Natural killer cell (primary cell): ENCODE measurements at regions not wholly inside any gene's neighbourhood (a gene's known extent, or its start where the extent isn't known, plus 50 kb on each side); places are given as distances from the start of the nearest gene placed in this dataset.
"Not testable (repeated sequence)": the region's sequence is repeated elsewhere in the genome, so short reads cannot be mapped to it uniquely, and the experiment has no call there.

Source experiments
- ATAC-seq, 3 donors: fragments of 150-1000 bp in 2 of 3; fragments of 200-7000 bp in 1 of 3; cut with Tn5 transposase; 1 replicate in 1 of 3; 2 replicates in 2 of 3; pipeline ENCODE4 v1.10.0; 2021; ENCODE audit warnings: mild to moderate bottlenecking in 2 of 3, moderate library complexity in 2 of 3
- DNase-seq, 2 donors: peaks; one replicate each; pipeline versions ENCODE4 v3.0.0 to v3.0.0-alpha.2; 2013 to 2021; ENCODE audit warnings: mixed read lengths in 1 of 2
- H3K27ac ChIP-seq: one replicate; pipeline ENCODE4 v1.5.1; 2013; ENCODE audit warnings: mild to moderate bottlenecking, low read length
- H3K27me3 ChIP-seq: one replicate; pipeline ENCODE4 v1.6.1; 2013; ENCODE audit warnings: low read length; ENCODE audit not compliant: control insufficient read depth, insufficient read depth
- H3K36me3 ChIP-seq: one replicate; pipeline ENCODE4 v1.6.1; 2013; ENCODE audit warnings: low read length; ENCODE audit not compliant: control insufficient read depth, insufficient read depth
- H3K4me1 ChIP-seq: one replicate; pipeline ENCODE4 v1.6.1; 2013; ENCODE audit warnings: low read length; ENCODE audit not compliant: control insufficient read depth, insufficient read depth
- H3K4me3 ChIP-seq: one replicate; pipeline ENCODE4 v1.5.1; 2013; ENCODE audit warnings: low read length
- H3K9me3 ChIP-seq: one replicate; pipeline ENCODE4 v1.6.1; 2013; ENCODE audit warnings: low read length; ENCODE audit not compliant: control insufficient read depth, insufficient read depth
- H3K27ac Mint-ChIP-seq, 2 donors: one replicate each; pipeline ENCODE4 v1.8.0; 2022; ENCODE audit warnings: mild to moderate bottlenecking in 2 of 2, mixed read lengths in 2 of 2, moderate library complexity in 1 of 2
- H3K27me3 Mint-ChIP-seq, 2 donors: one replicate each; pipeline ENCODE4 v1.8.0; 2022; ENCODE audit warnings: low read depth in 2 of 2, mixed read lengths in 2 of 2
- H3K36me3 Mint-ChIP-seq: one replicate; pipeline ENCODE4 v1.8.0; 2022; ENCODE audit warnings: mixed read lengths
- H3K4me1 Mint-ChIP-seq, 2 donors: one replicate each; pipeline ENCODE4 v1.8.0; 2022; ENCODE audit warnings: mixed read lengths in 2 of 2
- H3K4me3 Mint-ChIP-seq: one replicate; pipeline ENCODE4 v1.8.0; 2022; ENCODE audit warnings: mild to moderate bottlenecking, moderate library complexity, mixed read lengths
- H3K9me3 Mint-ChIP-seq, 2 donors: one replicate each; pipeline ENCODE4 v1.8.0; 2022; ENCODE audit warnings: mixed read lengths in 2 of 2
- WGBS: methylation state at CpG from one replicate; pipeline ENCODE4 v1.1.7; 2013; ENCODE audit warnings: missing lambda C conversion rate; ENCODE audit not compliant: insufficient coverage; 5-methylcytosine and 5-hydroxymethylcytosine counted together
- intact Hi-C: fragments of 100-400 bp; cut with micrococcal nuclease; formaldehyde crosslinking; loops from one replicate; pipeline ENCODE4 v1.14.2; 2022
- TF ChIP-seq, protein P1 (sequence below): fragments of 200-600 bp; IDR thresholded peaks from one replicate; pipeline ENCODE4 v1.8.0; 2022; ENCODE audit warnings: antibody characterized with exemption

DNA sequence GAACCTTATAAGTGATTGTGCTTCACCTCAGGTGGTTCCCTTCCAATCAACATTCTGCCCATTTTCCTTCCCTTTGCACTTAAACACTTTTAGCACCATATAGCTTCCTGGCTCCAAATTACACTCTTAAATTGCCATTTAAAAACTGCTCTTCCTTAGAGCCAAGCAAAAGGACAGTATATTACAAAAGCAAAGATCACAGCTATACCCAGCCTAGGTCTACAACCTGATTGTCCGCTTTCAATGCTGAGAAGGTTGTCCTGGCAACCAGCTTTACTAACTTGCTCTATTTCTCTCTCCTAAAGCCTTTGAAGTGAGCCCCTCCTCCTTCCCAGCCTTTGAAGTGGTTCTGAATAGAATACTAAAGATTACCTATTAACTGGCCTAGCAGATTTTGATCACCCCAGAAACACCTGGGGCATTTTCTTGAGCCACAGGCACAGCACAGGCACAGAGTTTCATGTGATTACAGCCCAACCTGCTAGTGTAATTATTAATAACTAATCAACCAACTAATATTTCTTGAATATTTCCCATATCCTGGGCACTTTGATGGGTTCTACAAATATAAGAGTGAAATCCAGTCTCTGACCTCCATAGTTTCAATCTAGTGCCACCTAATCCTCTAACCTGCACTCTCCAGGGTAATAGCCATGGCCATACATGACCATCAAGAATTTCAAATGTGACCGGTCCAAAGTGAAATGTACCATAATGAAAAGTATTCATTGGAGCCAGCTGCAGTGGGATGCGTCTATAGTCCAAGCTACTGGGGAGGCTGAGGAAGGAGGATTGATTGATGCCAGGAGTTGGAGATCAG, 63.6 kb upstream of the TRIM24 start:
- no peaks in the 10 kb centered on the region for H3K9me3 Mint-ChIP-seq
- H3K4me1 ChIP-seq: no peaks in the 10 kb centered on the region
- H3K27me3 Mint-ChIP-seq: no peaks in the 10 kb centered on the region
- no peaks in the 10 kb centered on the region for H3K36me3 ChIP-seq
- no peaks in the 10 kb centered on the region for H3K4me1 Mint-ChIP-seq
- no peak overlapping the region for H3K27ac ChIP-seq
- TF ChIP-seq, protein P1, sequence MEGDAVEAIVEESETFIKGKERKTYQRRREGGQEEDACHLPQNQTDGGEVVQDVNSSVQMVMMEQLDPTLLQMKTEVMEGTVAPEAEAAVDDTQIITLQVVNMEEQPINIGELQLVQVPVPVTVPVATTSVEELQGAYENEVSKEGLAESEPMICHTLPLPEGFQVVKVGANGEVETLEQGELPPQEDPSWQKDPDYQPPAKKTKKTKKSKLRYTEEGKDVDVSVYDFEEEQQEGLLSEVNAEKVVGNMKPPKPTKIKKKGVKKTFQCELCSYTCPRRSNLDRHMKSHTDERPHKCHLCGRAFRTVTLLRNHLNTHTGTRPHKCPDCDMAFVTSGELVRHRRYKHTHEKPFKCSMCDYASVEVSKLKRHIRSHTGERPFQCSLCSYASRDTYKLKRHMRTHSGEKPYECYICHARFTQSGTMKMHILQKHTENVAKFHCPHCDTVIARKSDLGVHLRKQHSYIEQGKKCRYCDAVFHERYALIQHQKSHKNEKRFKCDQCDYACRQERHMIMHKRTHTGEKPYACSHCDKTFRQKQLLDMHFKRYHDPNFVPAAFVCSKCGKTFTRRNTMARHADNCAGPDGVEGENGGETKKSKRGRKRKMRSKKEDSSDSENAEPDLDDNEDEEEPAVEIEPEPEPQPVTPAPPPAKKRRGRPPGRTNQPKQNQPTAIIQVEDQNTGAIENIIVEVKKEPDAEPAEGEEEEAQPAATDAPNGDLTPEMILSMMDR: no peak
- H3K36me3 Mint-ChIP-seq: no peaks in the 10 kb centered on the region
- no peak overlapping the region for H3K27ac Mint-ChIP-seq
- H3K9me3 ChIP-seq: no peaks in the 10 kb centered on the region
- no peaks in the 10 kb centered on the region for H3K27me3 ChIP-seq
- intact Hi-C loops: no loop called here
- no peak overlapping the region for H3K4me3 Mint-ChIP-seq
- H3K4me3 ChIP-seq: no peak overlapping the region
- WGBS: 92% methylated on average over 3 of the region's 3 CpGs
- DNase-seq: no peak
- no peak for ATAC-seq

DNA sequence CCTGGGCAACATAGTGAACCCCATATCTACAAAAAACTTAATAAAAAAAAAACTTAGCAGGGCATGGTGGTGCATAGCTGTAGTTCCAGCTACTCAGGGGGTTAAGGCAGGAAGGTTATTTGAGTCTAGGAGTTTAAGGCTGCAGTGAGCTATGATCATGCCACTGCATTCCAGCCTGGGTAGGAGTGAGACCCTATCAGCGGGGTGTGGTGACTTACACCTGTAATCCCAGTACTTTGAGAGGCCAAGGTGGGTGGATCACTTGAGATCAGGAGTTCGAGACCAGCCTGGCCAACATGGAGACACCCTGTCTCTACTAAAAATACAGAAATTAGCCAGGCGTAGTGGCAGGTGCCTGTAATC, 63.0 kb upstream of the TRIM24 start:
- H3K36me3 ChIP-seq: not testable (repeated sequence)

DNA sequence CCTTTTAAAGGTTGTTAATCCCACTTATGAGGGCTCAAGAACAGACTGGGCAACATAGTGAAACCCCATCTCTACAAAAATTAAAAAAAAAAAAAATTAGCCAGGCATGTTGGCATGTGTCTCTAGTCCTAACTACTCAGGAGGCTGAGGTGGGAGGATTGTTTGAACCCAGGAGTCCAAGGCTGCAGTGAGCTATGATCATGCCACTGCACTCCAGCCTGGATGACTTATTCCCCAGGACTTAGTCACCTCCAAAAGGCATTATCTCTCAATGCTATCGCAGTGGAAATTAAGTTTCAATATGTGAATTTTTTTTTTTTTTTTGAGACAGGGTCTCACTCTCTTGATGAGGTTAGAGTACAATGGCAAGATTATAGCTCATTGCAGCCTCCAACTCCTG, 61.2 kb upstream of the TRIM24 start:
- Histone ChIP-seq H3K36me3 (no peaks in the 10 kb centered on the region), H3K4me1 (no peaks in the 10 kb centered on the region), H3K27me3 (no peaks in the 10 kb centered on the region), H3K27ac (no peak overlapping the region), H3K4me3 (no peak overlapping the region), H3K9me3 (no peaks in the 10 kb centered on the region)
- Mint-ChIP-seq H3K4me3 (no peak overlapping the region), H3K9me3 (no peaks in the 10 kb centered on the region), H3K36me3 (no peaks in the 10 kb centered on the region), H3K27ac (no peak overlapping the region), H3K4me1 (no peaks in the 10 kb centered on the region), H3K27me3 (peaks cover 0 to 3% of the 10 kb centered on the region in 2 donors)
- TF ChIP-seq, protein P1: no peak
- intact Hi-C loops: no loop called here
- ATAC-seq (no peak), DNase-seq (no peak)
- WGBS: no CpG with 5 or more reads among the region's 1 CpG

More for the DNA sequence above, 63.0 kb upstream of the TRIM24 start:
- H3K36me3 Mint-ChIP-seq, ATAC-seq, H3K9me3 Mint-ChIP-seq, DNase-seq, H3K27ac Mint-ChIP-seq, H3K4me3 Mint-ChIP-seq, H3K9me3 ChIP-seq, H3K27me3 ChIP-seq, H3K4me1 ChIP-seq, intact Hi-C loops, H3K4me1 Mint-ChIP-seq, H3K27ac ChIP-seq, H3K4me3 ChIP-seq, H3K27me3 Mint-ChIP-seq: not testable (repeated sequence)
- 89% methylated on average over 3 of the region's 3 CpGs for WGBS

DNA sequence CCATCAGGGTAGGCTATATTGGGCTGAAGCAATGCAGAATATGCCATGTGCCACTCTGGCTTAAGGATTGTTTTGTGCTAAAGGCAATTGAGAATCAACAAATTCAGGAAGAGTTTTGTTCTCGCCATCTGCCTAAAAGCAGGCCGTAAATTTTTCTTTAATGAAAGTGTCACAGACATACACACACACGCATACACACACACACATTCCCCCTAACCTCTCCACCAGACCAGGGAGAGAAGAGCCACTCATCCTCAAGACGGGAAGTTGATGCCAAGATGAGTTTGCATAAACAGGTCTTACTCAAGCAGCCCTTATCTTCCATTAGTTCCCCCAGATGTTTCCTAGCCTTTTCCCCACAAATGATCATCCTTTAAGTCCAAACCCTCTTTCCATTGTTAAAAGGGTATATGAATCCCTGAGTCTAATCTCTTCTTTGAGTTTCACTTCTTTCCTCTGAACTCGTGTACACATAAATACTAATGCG, 59.6 kb upstream of the TRIM24 start:
- WGBS: 57% methylated on average over 6 of the region's 6 CpGs
- Histone ChIP-seq H3K27me3 (no peaks in the 10 kb centered on the region), H3K4me3 (no peak overlapping the region), H3K36me3 (no peaks in the 10 kb centered on the region), H3K4me1 (no peaks in the 10 kb centered on the region), H3K9me3 (no peaks in the 10 kb centered on the region), H3K27ac (no peak overlapping the region)
- no peak for DNase-seq
- H3K9me3 Mint-ChIP-seq: peaks cover 0 to 3% of the 10 kb centered on the region in 2 donors
- H3K4me3 Mint-ChIP-seq: no peak overlapping the region
- H3K36me3 Mint-ChIP-seq: no peaks in the 10 kb centered on the region
- H3K27me3 Mint-ChIP-seq: peaks cover 0 to 3% of the 10 kb centered on the region in 2 donors
- TF ChIP-seq, protein P1: no peak
- no peaks in the 10 kb centered on the region for H3K4me1 Mint-ChIP-seq
- intact Hi-C loops: no loop called here
- no peak overlapping the region for H3K27ac Mint-ChIP-seq
- no peak for ATAC-seq
